K562 (cell line): ENCODE measurements at regions not wholly inside any gene's neighbourhood (a gene's known extent, or its start where the extent isn't known, plus 50 kb on each side); places are given as distances from the start of the nearest gene placed in this dataset.

Experiments used
- BRD4 ChIP-seq: fragments of 200-600 bp; sonication (generic); IDR thresholded peaks from 2 replicates; pipeline ENCODE4 v1.6.1; 2017; ENCODE audit warnings: inconsistent platforms
- DLX4 ChIP-seq: fragments of 250-450 bp; sonication (Bioruptor Pico); IDR thresholded peaks from 2 replicates; pipeline ENCODE4 v1.6.1; 2021; ENCODE audit warnings: mild to moderate bottlenecking
- DNMT1 ChIP-seq: fragments of 450-650 bp; IDR thresholded peaks from 2 replicates; pipeline ENCODE4 v1.6.1; 2016; ENCODE audit warnings: antibody characterized with exemption, mild to moderate bottlenecking
- E2F1 ChIP-seq: sonication (generic); formaldehyde crosslinking; IDR thresholded peaks from 2 replicates; pipeline ENCODE4 v1.8.1; 2023; ENCODE audit warnings: mild to moderate bottlenecking, missing genetic modification reagents, moderate library complexity
- EHMT2 ChIP-seq: fragments of 450-650 bp; IDR thresholded peaks from 2 replicates; pipeline ENCODE4 v1.6.1; 2018; ENCODE audit warnings: antibody characterized with exemption
- NR0B1 ChIP-seq: fragments of 450-650 bp; IDR thresholded peaks from one replicate; pipeline ENCODE4 v1.6.1; 2018; ENCODE audit warnings: mild to moderate bottlenecking, moderate library complexity; ENCODE audit not compliant: partially characterized antibody
- PCBP1 ChIP-seq: fragments of 200-400 bp; formaldehyde crosslinking; IDR thresholded peaks from 2 replicates; pipeline ENCODE4 v1.6.1; 2018; ENCODE audit warnings: mild to moderate bottlenecking, low read depth, low read length; ENCODE audit not compliant: poor library complexity, severe bottlenecking
- RCOR1 ChIP-seq, 2 experiments: IDR thresholded peaks; 2 replicates each; pipeline ENCODE4 v1.6.1; 2012; ENCODE audit warnings: low read depth in 2 of 2, low read length in 2 of 2, borderline replicate concordance in 1 of 2, improper control_type of control experiment in 1 of 2
- RFX1 ChIP-seq: fragments of 450-650 bp; IDR thresholded peaks from 2 replicates; pipeline ENCODE4 v1.6.1; 2016; ENCODE audit warnings: mild to moderate bottlenecking, moderate library complexity
- SIRT6 ChIP-seq: IDR thresholded peaks from one replicate; pipeline ENCODE4 v1.6.1; 2012; ENCODE audit warnings: low read depth, mild to moderate bottlenecking, control low read depth, inconsistent platforms, low read length, moderate library complexity
- TCF7 ChIP-seq: sonication (generic); IDR thresholded peaks from 2 replicates; pipeline ENCODE4 v1.6.1; 2016; ENCODE audit warnings: antibody characterized with exemption, borderline replicate concordance
- TGIF2 ChIP-seq: sonication (generic); formaldehyde crosslinking; IDR thresholded peaks from 2 replicates; pipeline ENCODE4 v1.8.1; 2022; ENCODE audit warnings: mild to moderate bottlenecking, missing genetic modification reagents, moderate library complexity
- ZBTB40 ChIP-seq, 2 experiments: fragments of 450-650 bp in 1 of 2; sonication (generic) in 1 of 2; formaldehyde crosslinking in 1 of 2; IDR thresholded peaks; 2 replicates each; pipeline versions ENCODE4 v1.7.1 to v1.9.0; 2016 to 2022; ENCODE audit warnings: inconsistent platforms in 1 of 2, mild to moderate bottlenecking in 1 of 2, missing genetic modification reagents in 1 of 2
- ZEB2 ChIP-seq: fragments of 450-650 bp; IDR thresholded peaks from 2 replicates; pipeline ENCODE4 v1.6.1; 2016
- ZNF449 ChIP-seq: fragments of 250-450 bp; sonication (Bioruptor Pico); IDR thresholded peaks from 2 replicates; pipeline ENCODE4 v1.8.0; 2022; ENCODE audit warnings: moderate library complexity, mild to moderate bottlenecking, inconsistent platforms
- ZNF717 ChIP-seq: fragments of 250-450 bp; sonication (Bioruptor Pico); IDR thresholded peaks from 2 replicates; pipeline ENCODE4 v1.5.0; 2021

- TF ChIP-seq RCOR1 (IDR thresholded peaks at IDR 0.05; ENCODE audit: borderline replicate concordance in 1 of 2, low read depth in 2 of 2, low read length in 2 of 2) (peak; percentile 73 to 95; a peak in 3 of 4 replicates), TCF7 (no peak), E2F1 (no peak), ZBTB40 (IDR thresholded peaks at IDR 0.05) (no peak), ZBTB40 (CRISPR knock-in tag; IDR thresholded peaks at IDR 0.05) (no peak), NR0B1 (no peak), TGIF2 (no peak), PCBP1 (no peak), BRD4 (no peak), DLX4 (CRISPR knock-in tag) (no peak), ZEB2 (no peak), EHMT2 (0 out of 2 replicates have a peak, but pooled peaks have one; percentile 13), DNMT1 (no peak), ZNF717 (no peak), RFX1 (no peak), SIRT6 (no peak), ZNF449 (CRISPR knock-in tag) (0 out of 2 replicates have a peak, but pooled peaks have one; percentile 21)
Measured at GRCh38 chr11:57901278-57901677, 122.4 kb upstream of the OR9Q1 start (continued).
